Loucy (cell line): ENCODE measurements at regions not wholly inside any gene's neighbourhood (a gene's known extent, or its start where the extent isn't known, plus 50 kb on each side); places are given as distances from the start of the nearest gene placed in this dataset.

Source experiments
- H2AFZ ChIP-seq: fragments of 200-600 bp; sonication (generic); 2 replicates; pipeline ENCODE4 v1.6.0; 2016; ENCODE audit warnings: antibody characterized with exemption, mild to moderate bottlenecking, low read length, moderate library complexity
- H3F3A ChIP-seq: fragments of 200-600 bp; 2 replicates; pipeline ENCODE4 v1.6.0; 2016; ENCODE audit warnings: antibody characterized with exemption, low read depth, mild to moderate bottlenecking
- H3K27me3 ChIP-seq: fragments of 200-600 bp; sonication (generic); 2 replicates; pipeline ENCODE4 v1.6.1; 2014; ENCODE audit warnings: low read length, mild to moderate bottlenecking; ENCODE audit not compliant: insufficient read depth, poor library complexity, severe bottlenecking
- H3K36me3 ChIP-seq: fragments of 200-600 bp; sonication (generic); 2 replicates; pipeline ENCODE4 v1.6.1; 2016; ENCODE audit warnings: low read length; ENCODE audit not compliant: insufficient read depth
- H3K4me1 ChIP-seq: fragments of 200-600 bp; sonication (generic); 2 replicates; pipeline ENCODE4 v1.5.1; 2014; ENCODE audit warnings: low read length, mild to moderate bottlenecking; ENCODE audit not compliant: insufficient read depth, poor library complexity, severe bottlenecking
- H3K4me2 ChIP-seq: fragments of 200-600 bp; sonication (generic); 2 replicates; pipeline ENCODE4 v1.6.0; 2014; ENCODE audit warnings: antibody characterized with exemption, low read length, low read depth, mild to moderate bottlenecking; ENCODE audit not compliant: poor library complexity, severe bottlenecking
- H3K4me3 ChIP-seq: fragments of 200-600 bp; sonication (generic); 2 replicates; pipeline ENCODE4 v1.5.1; 2014; ENCODE audit warnings: low read length, mild to moderate bottlenecking, mixed read lengths; ENCODE audit not compliant: poor library complexity, severe bottlenecking
- H3K79me2 ChIP-seq: fragments of 200-600 bp; sonication (generic); 2 replicates; pipeline ENCODE4 v1.6.1; 2014; ENCODE audit warnings: low read length; ENCODE audit not compliant: insufficient read depth
- H3K9ac ChIP-seq: fragments of 200-600 bp; sonication (generic); 2 replicates; pipeline ENCODE4 v1.6.0; 2014; ENCODE audit warnings: mild to moderate bottlenecking, low read depth, low read length, moderate library complexity; ENCODE audit not compliant: poor library complexity, severe bottlenecking
- H3K9me2 ChIP-seq: fragments of 200-600 bp; sonication (generic); replicated peaks from 2 replicates; pipeline ENCODE4 v1.6.1; 2016; ENCODE audit warnings: low read depth, low read length, mixed read lengths
- H3K9me3 ChIP-seq: fragments of 200-600 bp; sonication (generic); 2 replicates; pipeline ENCODE4 v1.6.1; 2014; ENCODE audit warnings: mild to moderate bottlenecking, antibody characterized with exemption, low read length, low read depth; ENCODE audit not compliant: insufficient read depth
- H4K20me1 ChIP-seq: fragments of 200-600 bp; sonication (generic); 2 replicates; pipeline ENCODE4 v1.6.0; 2014; ENCODE audit warnings: antibody characterized with exemption, low read length, mild to moderate bottlenecking; ENCODE audit not compliant: insufficient read depth, poor library complexity, severe bottlenecking
- EZH2phosphoT487 ChIP-seq: fragments of 200-600 bp; IDR thresholded peaks from 2 replicates; pipeline ENCODE4 v1.6.1; 2018; ENCODE audit warnings: antibody characterized with exemption, mild to moderate bottlenecking, moderate library complexity, borderline replicate concordance
- TF ChIP-seq, protein P1 (sequence below): fragments of 200-600 bp; sonication (generic); conservative IDR thresholded peaks from 2 replicates; pipeline ENCODE4 v1.5.1; 2014; ENCODE audit warnings: mild to moderate bottlenecking, antibody characterized with exemption, low read length

GRCh38 chr6:66390393-66390792 is 683.4 kb upstream of the EYS start:
- TF ChIP-seq, protein P1, sequence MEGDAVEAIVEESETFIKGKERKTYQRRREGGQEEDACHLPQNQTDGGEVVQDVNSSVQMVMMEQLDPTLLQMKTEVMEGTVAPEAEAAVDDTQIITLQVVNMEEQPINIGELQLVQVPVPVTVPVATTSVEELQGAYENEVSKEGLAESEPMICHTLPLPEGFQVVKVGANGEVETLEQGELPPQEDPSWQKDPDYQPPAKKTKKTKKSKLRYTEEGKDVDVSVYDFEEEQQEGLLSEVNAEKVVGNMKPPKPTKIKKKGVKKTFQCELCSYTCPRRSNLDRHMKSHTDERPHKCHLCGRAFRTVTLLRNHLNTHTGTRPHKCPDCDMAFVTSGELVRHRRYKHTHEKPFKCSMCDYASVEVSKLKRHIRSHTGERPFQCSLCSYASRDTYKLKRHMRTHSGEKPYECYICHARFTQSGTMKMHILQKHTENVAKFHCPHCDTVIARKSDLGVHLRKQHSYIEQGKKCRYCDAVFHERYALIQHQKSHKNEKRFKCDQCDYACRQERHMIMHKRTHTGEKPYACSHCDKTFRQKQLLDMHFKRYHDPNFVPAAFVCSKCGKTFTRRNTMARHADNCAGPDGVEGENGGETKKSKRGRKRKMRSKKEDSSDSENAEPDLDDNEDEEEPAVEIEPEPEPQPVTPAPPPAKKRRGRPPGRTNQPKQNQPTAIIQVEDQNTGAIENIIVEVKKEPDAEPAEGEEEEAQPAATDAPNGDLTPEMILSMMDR, result no peak
- no peak for TF ChIP-seq EZH2phosphoT487

DNA sequence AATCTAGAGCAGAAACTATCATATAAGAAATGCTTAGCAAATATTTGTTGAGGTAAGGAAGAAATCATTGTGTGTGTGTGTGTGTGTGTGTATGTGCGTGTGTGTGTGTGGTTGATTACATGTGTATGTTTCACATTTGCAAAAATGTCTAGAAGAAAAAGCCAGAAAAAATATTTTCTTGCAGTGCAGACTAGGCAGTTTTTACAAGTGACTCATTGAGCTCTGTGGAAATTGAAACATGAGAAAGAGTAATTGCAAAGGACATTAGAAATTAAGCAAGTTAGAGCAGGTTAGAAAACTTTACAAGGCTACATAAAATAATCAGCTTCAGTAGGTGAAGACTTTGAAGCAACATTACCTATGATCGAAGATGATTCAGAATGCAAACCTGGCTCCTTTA is 669.0 kb upstream of the EYS start:
- no peaks in the 10 kb centered on the region for H3K9me2 ChIP-seq
- H3K9ac ChIP-seq, result no peak overlapping the region
- no peak overlapping the region for H2AFZ ChIP-seq
- H3K4me2 ChIP-seq, result no peak overlapping the region
- H3K9me3 ChIP-seq, result no peaks in the 10 kb centered on the region
- H3K36me3 ChIP-seq, result no peaks in the 10 kb centered on the region
- no peaks in the 10 kb centered on the region for H4K20me1 ChIP-seq
- no peaks in the 10 kb centered on the region for H3K4me1 ChIP-seq
- no peak for TF ChIP-seq EZH2phosphoT487
- TF ChIP-seq, protein P1, result no peak
- H3K27me3 ChIP-seq, result no peaks in the 10 kb centered on the region
- no peaks in the 10 kb centered on the region for H3F3A ChIP-seq
- no peaks in the 10 kb centered on the region for H3K79me2 ChIP-seq
- H3K4me3 ChIP-seq, result no peak overlapping the region

More at GRCh38 chr6:66390393-66390792, 683.4 kb upstream of the EYS start:
- Histone ChIP-seq H3K9me2 (no peaks in the 10 kb centered on the region), H3F3A (no peaks in the 10 kb centered on the region), H2AFZ (no peak overlapping the region), H3K79me2 (no peaks in the 10 kb centered on the region), H3K9me3 (no peaks in the 10 kb centered on the region), H3K4me1 (no peaks in the 10 kb centered on the region), H3K36me3 (no peaks in the 10 kb centered on the region), H3K4me2 (no peak overlapping the region), H4K20me1 (no peaks in the 10 kb centered on the region), H3K4me3 (no peak overlapping the region), H3K27me3 (no peaks in the 10 kb centered on the region), H3K9ac (no peak overlapping the region)

DNA sequence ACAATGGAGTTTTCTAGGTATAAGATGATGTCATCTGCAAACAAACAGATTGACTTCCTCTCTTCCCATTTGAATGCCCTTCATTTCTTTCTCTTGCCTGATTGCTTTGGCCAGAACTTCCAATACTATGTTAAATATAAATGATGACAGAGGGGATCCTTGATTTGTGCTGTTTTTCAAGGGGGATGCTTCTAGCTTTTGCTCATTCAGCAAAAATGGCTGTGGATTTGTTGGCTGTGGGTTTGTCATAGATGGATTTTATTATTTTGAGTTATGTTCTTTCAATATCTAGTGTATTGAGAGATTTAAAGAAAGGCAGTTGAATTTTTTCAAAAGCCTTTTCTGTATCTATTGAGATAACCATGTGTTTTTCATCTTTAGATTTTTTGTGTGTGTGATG is 662.4 kb upstream of the EYS start:
- TF ChIP-seq EZH2phosphoT487, result no peak
- TF ChIP-seq, protein P1, result no peak
- Histone ChIP-seq H3K79me2 (no peaks in the 10 kb centered on the region), H3K4me2 (no peak overlapping the region), H4K20me1 (no peaks in the 10 kb centered on the region), H3K4me3 (no peak overlapping the region), H2AFZ (no peak overlapping the region), H3K9me2 (no peaks in the 10 kb centered on the region), H3K9ac (no peak overlapping the region), H3K9me3 (no peaks in the 10 kb centered on the region), H3K36me3 (no peaks in the 10 kb centered on the region), H3F3A (no peaks in the 10 kb centered on the region), H3K4me1 (no peaks in the 10 kb centered on the region), H3K27me3 (no peaks in the 10 kb centered on the region)
